HG02852 (cell line): ENCODE measurements at regions not wholly inside any gene's neighbourhood (a gene's known extent, or its start where the extent isn't known, plus 50 kb on each side); places are given as distances from the start of the nearest gene placed in this dataset.

Source experiments
- ATAC-seq: cut with Tn5 transposase; IDR thresholded peaks from one replicate; pipeline ENCODE4 v1.9.1; 2021; ENCODE audit warnings: mild to moderate bottlenecking, moderate library complexity; ENCODE audit not compliant: unreplicated experiment

DNA sequence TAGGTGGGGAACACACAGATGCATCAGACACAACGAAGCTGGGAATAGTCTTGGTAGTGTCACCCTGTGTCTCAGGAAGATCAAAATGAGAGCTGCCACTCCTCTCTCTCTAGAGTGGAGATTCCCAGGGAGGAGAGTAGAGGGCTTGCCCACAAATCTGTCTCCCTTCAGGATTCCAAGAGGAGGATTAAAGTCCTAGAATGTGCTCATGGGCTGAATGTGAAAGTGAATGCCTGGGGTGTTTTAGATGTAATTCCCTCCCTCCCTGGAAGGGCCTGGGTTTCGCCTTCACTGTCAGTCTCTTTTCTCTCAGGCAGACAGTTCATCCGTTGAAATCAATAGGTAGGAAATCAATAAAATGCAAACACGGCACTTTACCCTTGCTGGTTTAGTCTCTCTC, 282.6 kb upstream of the PPARGC1A start:
- ATAC-seq: no peak

DNA sequence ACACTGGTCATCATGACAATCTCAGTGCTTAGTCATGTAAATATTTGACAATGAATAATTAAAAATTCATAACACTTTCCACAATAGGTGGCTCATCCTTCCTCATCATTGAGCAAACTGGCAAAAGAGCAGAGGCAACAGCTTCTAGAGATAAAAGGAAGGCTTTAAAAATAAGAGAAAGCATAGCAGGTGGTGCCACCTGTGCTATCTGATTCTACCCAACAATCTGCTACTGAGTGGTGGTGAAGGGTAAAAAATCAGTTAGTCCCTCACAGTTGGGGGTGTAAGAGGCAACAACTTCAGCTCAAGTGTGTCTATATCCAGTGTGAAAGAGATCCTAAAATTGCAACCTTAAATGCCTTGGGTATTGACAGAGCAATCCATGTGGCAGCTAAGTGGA, 280.1 kb upstream of the PPARGC1A start:
- no peak for ATAC-seq

DNA sequence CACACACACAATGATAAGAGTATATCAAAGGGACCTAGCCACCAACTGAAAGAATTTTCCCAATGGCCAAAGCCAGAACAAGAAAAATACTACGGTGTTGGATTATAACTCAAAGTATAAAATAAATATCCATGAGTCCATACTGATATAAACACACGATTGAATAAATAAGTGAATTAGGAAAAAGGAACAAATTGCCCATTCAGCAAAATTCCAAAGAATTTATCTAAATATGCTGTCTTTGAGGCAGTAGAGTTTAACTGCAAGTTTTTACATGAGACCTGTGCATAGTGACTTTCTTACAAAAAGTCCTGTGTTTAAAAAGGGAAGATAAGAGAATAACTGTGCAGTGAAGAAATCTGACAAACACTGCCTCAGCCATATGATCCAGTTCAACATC, 278.8 kb upstream of the PPARGC1A start:
- no peak for ATAC-seq

DNA sequence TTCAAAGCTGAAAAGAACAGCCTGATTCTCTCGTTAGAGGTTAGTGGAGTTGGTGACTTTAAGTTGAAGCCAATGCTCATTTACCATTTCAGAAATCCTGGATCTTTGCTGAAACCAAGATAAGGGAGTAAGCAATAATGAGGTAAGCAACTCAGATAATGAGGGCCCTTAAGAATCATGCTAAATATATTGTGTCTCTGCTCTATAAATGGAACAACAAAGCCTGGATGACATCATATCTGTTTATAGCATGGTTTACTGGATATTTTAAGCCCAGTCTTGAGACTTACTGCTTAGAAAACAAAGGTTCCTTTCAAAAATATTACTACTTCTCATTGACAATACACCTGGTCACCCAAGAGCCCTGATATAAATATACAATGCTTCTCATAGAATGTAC, 276.7 kb upstream of the PPARGC1A start:
- no peak for ATAC-seq

DNA sequence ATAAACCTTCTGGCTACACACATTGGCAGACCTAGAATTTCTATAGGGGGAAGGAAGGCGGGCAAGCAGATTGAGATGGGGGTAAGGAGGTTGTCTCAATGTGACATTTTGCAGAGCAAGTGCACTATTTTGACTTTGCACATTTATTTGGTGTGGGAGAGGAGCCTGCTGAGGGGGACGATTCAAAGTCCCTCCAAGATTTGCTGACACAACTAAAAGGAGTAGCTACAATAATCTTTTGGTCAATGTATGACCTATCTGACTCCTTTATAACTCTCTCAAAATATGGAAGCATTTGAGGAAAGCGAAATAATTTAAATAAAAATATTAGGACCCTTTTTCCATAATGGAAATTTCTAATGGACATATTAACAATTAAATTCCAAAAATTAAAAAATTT, 274.9 kb upstream of the PPARGC1A start:
- no peak for ATAC-seq

DNA sequence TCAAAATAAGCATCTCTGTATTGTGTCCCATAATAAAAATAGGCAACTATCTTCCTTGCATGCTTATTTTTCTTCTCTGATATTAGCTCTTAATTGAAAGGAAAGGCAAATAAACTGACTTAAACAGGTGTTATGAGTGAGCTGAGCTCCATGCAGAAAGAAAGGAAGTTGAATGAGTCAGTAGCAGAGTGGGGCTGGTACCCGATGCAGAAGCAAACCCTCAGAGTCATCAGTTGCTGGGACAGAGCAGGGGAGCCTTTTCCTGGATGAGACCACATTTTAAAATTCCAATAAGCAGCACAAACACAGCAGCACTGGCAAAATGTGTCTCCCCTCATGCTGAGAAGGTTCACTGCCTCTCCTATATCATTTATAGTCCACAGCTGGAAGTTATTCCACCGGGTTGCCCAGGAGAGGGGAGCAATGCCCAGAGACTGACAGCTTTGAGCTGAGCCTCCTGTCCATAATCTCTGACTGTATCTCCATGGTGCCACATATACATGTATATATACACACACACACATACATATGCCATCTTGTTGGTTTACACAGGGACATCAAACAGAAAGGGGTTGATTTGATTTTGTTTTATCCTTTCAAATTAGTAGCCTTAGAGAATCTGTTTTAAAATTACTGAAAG, 274.3 kb upstream of the PPARGC1A start:
- ATAC-seq: no peak

DNA sequence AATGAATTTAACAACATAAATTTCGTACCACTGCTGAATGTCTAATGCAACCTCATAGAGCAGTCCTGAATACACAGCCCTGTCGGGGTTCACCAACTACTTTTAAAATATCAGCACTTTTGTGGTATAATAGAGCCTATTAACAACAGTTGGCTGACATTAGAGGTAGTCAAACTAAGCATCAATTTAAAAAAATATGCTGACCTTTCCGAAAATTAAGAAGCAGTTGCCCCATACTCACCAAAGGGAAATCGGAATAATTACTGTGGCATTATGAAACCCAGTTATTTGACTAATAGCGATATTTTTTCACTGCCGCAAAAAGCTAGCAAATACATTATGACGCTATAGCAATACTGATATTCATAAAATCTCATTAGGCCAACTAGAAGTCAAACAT, 273.5 kb upstream of the PPARGC1A start:
- ATAC-seq: no peak

DNA sequence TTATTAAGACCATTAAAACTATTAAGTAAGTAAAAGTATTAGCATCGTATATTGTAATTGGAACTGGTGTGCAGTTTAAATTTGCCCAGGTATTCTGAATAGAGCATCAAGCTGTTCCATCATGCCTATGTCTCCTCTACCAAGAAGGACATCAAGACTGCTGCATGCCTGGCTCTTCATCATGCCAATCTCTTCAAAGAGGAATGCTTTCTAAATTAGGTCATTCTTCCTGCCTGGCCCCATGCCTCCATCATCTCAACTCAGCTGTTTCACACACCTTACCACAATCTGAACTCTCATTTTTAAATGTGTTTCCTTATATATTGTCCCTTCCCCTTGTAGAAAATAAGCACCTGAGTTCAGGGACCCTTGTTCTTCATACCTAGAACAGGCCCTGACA, 270.5 kb upstream of the PPARGC1A start:
- no peak for ATAC-seq

DNA sequence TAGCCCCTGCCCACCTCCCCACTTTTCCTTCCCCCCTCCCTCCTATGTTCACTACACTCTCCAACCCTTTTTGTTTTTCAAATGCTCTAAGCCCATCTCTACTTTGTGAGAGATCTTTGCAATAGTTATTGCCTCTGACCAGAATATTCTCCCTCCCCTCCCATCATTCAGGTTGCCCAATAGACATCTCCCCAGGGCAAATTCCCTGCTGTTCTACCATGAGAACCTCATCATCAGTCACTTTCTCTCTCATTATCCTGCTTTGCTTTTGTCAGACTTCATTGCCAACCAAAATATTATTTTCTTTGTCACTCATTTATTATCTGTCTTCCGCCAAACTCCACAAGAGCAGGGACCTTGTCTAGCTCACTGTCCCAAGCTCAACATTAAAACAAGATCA, 268.2 kb upstream of the PPARGC1A start:
- ATAC-seq: no peak

DNA sequence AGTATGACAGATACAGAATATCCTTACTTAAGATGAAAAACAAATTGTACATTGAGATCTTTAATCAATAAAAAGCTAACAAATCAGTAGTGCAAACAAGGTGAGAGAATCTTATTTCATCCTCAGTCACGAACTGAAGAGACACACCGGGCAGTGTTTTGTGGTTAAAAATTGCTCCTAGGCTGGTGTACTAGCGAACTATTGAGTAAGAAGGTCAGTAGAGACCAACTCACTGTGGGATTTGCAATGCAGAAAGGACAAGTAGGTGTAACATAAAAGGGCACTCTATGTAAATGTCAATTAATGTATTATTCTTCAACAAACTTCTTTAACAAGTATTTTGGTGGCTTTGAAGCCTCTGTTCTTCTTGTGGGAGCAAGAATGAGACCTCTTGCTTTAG, 260.2 kb upstream of the PPARGC1A start:
- ATAC-seq: no peak

DNA sequence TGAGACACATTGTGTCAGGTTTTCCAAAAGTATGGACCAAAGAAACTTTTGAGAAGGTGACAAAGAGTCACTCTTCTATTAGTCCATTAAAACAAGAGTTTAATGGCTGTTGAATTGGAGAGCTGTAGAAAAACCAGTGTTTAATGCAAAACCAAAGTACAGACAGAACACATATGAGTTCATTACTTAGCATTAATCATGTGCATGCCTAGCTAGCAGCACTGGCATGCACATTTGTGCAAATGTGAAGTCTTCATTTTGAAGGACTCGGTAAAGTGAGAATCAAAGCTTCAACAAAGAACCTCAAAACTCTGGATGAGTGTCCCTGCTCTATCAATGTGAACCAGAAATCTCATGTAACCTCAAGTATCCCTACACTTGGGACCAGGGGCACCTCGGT, 256.3 kb upstream of the PPARGC1A start:
- ATAC-seq: no peak

DNA sequence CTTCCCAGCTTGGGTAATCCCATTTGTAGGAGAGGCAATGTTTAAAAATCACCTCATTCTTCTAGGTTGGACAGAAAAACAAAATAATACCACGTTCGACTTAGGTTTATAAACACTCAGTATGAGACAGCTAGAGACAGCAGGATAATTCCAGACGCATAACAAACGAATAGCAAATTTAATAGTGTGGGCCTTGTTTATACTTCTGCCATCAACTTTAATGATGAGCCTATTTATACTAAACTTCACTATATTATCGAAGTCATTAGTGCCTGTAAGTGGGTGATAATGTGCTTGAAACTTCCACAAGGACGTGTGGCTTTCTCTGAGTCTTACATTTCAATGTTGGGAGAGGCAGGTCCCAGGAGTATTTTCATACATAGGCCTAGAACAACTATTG, 255.7 kb upstream of the PPARGC1A start:
- ATAC-seq: no peak

DNA sequence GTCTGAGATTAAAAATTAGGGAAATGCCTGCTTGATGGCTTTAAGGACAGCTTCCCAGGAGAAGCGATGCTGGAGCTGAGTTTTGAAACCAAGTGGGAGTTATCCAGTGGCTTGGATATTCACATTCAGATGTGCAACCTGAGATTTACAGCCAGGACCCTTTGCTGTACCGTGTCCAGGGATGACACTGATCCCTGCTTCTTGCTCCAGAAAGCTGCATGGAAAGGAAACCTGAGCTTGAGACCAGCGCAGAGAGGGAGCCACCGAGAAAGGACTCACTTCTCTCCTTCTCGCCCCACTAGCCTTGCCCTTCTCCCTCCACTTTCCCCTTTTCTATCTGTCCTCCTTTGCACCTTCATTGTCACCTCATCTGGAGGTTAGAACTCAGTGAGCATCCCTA, 254.5 kb upstream of the PPARGC1A start:
- no peak for ATAC-seq

DNA sequence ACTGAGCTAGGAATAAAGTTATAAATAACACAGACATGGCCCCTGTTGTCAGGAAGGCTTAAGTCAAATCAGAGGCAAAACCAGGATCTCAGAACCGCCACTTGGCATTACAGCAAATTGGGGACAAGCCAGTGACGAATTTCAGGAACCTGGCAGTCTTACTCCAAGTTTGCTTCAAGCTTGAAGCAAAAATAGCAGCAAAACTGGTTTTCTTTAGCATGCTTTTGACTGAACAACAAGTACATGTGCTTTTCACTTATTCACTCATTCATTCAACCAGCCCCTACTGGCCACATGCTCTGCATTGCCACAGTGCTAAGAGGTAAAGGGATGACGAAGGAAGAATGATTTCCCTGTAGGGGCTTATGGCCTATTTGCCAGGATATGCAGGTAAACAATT, 253.9 kb upstream of the PPARGC1A start:
- no peak for ATAC-seq

DNA sequence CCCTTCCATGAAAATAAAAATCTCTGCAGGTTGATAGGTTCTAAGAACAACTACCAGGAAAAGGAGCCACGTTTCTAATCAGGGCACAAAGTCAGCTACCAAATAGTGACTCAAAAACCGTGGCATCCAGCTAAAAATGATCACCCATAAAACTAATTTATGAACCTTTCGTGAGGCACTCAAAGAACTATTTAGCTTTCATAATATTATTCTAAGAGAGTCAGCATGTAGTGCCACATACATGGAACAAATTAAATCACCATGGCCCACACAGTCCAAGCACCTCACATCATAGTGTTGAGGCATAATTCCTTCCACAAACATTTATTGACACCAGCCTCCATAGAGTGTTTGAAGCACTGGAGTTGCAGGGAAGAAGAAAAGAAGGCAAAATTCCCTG, 252.0 kb upstream of the PPARGC1A start:
- no peak for ATAC-seq

DNA sequence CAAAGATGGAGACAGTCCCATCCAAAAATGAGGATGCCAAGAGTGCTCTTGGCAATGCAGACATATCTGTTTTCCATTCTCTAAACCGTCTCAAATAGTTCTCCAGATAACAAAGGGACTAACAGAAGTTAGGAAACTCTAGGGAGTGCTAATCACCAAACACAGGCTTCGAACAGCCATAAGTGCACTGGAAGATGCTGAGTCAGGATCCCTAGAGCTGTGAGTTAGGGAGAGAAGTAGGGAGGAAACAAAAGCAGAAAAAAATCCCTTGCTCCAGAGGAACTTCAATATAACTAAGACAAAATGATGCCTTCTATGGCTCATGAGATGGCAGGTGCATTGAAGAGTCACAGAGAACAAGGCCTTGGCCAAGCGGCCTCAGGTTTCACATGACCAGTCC, 251.0 kb upstream of the PPARGC1A start:
- ATAC-seq: no peak

DNA sequence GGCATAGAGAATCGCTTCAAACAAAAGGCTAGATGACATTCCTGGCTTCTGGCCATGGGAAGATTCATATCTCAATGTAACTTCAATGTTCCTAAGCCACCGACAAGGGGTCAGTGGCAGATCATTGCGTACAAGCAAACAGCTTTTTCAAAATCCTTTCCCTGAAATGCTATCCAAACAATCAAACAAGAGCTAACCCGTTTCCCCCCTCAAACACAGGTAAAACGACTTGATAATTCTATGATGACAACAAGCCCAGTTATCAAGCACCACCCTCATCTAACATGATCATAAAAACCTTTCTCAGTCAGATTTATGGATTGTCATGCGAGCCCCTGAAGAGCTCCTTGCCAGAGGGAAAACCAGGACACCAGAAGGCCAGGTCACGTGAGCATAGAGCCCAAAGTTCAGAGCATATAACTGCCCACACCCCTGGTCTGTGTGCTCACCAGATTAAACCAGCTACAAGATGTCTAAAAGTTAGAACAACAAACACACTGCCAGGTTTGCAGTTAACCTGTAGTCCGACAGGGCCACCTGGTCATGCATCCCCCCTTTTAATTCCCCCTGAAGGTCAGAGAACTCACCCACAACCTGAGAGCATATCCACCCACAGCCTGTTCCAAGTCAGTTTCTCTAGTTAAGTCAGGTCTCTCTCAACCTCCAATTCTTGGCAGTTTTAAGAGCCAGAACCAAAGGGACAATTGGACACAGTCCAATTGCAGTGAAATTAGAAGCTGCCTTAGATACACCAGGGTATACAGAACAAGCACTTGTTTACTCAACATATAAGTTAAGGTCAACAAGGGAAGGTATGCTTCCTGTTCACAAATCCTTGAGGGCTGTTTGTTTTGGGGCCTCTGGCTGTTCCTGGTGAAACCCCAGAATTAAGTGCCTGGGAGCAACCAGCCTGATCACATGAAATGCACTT, 248.1 kb upstream of the PPARGC1A start:
- ATAC-seq: no peak

DNA sequence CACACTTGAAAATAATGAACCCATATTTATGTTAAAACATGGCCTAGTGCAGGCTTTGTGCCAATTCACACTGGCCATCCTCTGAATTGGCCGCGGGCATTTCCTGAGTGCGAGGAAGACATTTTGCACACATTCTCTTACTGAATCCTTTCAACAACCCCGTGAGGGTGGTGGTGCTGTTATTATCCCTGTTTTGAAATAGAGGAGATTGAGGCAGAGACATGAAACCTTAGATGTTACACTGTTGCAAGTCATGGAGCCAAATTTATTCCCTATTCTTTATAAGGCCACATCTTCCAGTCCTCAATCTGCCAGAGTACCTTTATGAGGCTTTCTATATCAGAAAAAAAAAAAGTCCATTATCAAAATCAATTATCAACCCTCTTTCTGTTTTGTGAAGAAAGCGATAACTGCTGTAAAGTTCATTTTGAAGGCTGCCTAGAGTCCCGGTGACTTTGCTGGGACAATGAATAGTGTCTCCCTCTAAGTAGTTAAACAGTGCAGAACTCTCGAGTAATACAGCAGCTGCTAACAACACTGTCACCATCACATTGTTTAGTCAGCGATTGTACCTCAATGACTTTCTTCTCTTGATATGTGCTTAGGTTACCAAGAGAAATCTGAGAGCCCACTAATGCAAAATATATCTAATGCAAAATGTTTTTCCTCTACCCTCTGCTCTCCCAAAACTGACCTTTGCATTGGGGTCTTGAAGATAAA, 242.3 kb upstream of the PPARGC1A start:
- no peak for ATAC-seq

DNA sequence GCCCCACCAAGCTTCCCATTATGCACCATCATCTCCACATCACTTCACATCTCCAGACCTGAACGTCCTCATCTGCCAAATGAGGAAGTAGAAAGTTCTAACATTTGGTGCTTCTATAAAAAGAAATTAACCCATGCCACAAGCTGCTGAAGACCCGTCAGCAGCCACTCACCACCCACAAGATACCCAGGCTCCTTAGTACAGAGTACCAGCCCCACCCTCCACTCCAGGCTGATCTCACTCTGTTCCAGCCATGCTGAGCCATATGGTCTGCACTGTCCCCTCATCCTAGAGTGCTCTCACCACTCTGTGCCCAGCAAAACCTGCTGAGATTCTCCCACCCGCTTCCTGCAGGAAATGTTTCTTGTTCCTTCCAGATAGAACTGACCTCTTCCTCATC, 240.8 kb upstream of the PPARGC1A start:
- ATAC-seq: no peak

DNA sequence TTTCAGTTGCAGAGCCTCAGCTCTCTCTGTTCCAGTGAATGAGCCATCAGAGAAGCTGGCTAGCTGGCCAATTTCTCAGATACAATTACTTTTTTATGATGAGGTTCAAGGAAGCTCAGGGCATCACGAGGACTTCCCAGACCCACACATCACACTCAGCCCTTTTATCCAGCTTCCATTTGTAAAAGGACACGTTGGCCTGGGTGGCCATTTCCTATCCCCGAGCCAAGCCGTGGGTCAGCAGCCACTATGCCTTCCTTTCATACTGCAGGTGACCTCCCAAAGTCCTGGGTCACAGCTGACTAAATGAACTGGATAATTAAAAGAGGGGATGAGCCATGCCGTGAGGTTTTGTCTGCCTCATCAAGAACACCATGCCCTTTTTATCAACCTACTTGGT, 236.9 kb upstream of the PPARGC1A start:
- no peak for ATAC-seq

DNA sequence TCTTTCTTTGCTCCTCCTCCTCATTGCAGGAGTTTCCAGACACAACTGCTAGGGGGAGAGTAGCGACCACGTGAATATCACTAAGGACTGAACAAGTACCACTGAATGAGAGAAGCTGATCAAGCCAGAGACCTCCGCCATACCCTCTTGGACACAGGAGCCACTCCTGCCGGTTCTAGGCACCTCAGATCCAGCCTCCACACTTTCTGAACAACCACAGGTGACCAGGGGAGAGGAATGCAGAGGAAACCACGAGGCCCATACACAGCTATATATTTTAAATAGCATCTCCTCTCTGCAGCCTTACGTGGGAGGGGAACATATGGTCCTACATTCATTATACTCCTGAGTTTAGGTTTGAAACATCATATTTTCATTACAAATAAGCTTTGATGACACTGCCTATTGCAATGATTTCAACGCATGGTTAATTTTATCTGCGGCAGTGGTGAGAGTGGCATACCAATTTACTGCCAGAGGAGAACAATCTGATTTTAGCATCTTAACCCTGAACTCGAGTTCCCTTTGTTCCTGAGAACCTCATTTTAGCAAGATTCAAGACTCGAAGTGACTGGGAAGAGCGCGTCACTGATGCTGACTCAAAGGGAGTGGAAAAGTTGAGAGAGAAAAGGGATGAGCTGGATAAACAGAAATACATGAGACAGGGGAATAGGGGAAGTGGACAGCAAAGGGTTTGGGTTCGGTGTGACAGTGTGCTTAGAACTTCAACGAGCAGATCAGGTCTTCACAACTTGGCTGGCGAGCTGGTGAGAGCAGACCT, 231.7 kb upstream of the PPARGC1A start:
- ATAC-seq: no peak
